ENCODE measurements at regions not wholly inside any gene's neighbourhood (a gene's known extent, or its start where the extent isn't known, plus 50 kb on each side); places are given as distances from the start of the nearest gene placed in this dataset.
"Not testable (repeated sequence)": the region's sequence is repeated elsewhere in the genome, so short reads cannot be mapped to it uniquely, and the experiment has no call there.

DNA sequence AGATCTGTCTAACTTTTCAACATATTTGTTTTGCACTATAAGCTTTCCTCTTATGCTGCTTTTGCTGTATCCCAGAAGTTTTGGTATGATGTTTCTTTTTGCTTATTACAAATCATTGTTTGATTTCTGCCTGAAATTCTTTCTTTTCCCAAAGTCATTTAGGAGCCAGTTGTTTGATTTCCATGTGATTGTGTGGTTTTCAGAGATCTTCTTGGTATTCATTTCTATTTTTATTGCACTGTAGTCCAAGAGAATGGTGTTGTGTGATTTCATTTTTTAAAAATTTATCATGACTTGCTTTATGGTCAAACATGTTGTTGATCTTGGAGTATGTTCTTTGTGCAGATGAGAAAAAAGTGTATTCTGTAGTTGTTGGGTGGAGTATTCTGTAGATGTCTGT lies 88.1 kb downstream of the LGALS9B start:
- not testable (repeated sequence) for TF ChIP-seq ZBTB49 (tag by site-specific recombination; IDR thresholded peaks at IDR 0.05; ENCODE audit: low read depth); ZNF677 (tag by site-specific recombination; IDR thresholded peaks at IDR 0.05); ZNF2 (tag by site-specific recombination; IDR thresholded peaks at IDR 0.05); BCL11B (tag by site-specific recombination; IDR thresholded peaks at IDR 0.05; ENCODE audit: low read depth); ZNF138 (tag by site-specific recombination; IDR thresholded peaks at IDR 0.05; ENCODE audit: borderline replicate concordance); CTCF (tag by site-specific recombination; IDR thresholded peaks at IDR 0.05); ZNF174 (tag by site-specific recombination; IDR thresholded peaks at IDR 0.05)
